ENCODE measurements at regions not wholly inside any gene's neighbourhood (a gene's known extent, or its start where the extent isn't known, plus 50 kb on each side); places are given as distances from the start of the nearest gene placed in this dataset.

DNA sequence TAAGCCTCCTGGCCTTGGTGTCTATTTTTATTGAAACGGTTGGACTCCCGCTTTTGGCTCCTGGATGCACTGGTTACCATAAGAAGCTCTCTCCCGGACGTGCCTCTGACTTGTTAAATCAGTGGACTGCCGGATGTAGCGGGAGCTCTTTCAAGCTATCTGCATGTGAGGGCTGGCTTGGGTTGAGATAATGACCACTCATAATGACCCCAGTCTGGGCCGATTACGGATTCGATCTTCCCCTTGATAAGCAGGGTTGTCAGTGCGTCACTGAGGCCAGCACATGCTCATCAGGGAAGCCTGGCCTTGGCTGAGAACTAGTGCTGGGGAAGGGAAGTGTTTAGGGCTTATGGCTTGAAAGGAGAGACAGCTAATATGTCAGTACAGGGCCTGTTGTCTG lies 528.1 kb downstream of the CDH26 start:
- TF ChIP-seq, protein P1, sequence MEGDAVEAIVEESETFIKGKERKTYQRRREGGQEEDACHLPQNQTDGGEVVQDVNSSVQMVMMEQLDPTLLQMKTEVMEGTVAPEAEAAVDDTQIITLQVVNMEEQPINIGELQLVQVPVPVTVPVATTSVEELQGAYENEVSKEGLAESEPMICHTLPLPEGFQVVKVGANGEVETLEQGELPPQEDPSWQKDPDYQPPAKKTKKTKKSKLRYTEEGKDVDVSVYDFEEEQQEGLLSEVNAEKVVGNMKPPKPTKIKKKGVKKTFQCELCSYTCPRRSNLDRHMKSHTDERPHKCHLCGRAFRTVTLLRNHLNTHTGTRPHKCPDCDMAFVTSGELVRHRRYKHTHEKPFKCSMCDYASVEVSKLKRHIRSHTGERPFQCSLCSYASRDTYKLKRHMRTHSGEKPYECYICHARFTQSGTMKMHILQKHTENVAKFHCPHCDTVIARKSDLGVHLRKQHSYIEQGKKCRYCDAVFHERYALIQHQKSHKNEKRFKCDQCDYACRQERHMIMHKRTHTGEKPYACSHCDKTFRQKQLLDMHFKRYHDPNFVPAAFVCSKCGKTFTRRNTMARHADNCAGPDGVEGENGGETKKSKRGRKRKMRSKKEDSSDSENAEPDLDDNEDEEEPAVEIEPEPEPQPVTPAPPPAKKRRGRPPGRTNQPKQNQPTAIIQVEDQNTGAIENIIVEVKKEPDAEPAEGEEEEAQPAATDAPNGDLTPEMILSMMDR (IDR thresholded peaks at IDR 0.05; ENCODE audit: insufficient read depth, low read depth, low read length), result no peak
- TF ChIP-seq EZH2 (IDR thresholded peaks at IDR 0.05; ENCODE audit: insufficient read depth, low read length), result no peak

Data from astrocyte (in vitro differentiated cells and primary cell).